Body of pancreas (tissue), 4 donors: ENCODE measurements at regions not wholly inside any gene's neighbourhood (a gene's known extent, or its start where the extent isn't known, plus 50 kb on each side); places are given as distances from the start of the nearest gene placed in this dataset.

Experiments used
- ATAC-seq: fragments of 150-250 bp; one replicate; pipeline ENCODE4 v1.9.1; 2016
- DNase-seq, 4 donors: peaks; one replicate each; pipeline ENCODE4 v3.0.0-alpha.2; 2019
- H3K27ac ChIP-seq, 4 donors: fragments of 200-600 bp; sonication (generic); 1 replicate in 3 of 4; 2 replicates in 1 of 4; pipeline versions ENCODE4 v1.5.1 to v1.6.1; 2016 to 2019; ENCODE audit warnings: mild to moderate bottlenecking in 1 of 4, mixed read lengths in 1 of 4, moderate library complexity in 1 of 4
- H3K27me3 ChIP-seq, 2 donors: fragments of 200-600 bp; sonication (generic); one replicate each; pipeline ENCODE4 v1.6.0; 2016; ENCODE audit warnings: mild to moderate bottlenecking in 1 of 2
- H3K36me3 ChIP-seq, 2 donors: fragments of 200-600 bp; sonication (generic); replicated peaks in 1 of 2; 2 replicates each; pipeline ENCODE4 v1.5.1; 2016; ENCODE audit warnings: low read depth in 2 of 2; ENCODE audit not compliant: insufficient read depth in 1 of 2
- H3K4me1 ChIP-seq: fragments of 200-600 bp; sonication (generic); one replicate; pipeline ENCODE4 v1.6.0; 2016
- H3K4me3 ChIP-seq, 2 donors: fragments of 200-600 bp; sonication (generic); 1 replicate in 1 of 2; 2 replicates in 1 of 2; pipeline ENCODE4 v1.5.1; 2016 to 2019
- H3K9me3 ChIP-seq, 3 donors: fragments of 200-600 bp; sonication (generic); 1 replicate in 2 of 3; 2 replicates in 1 of 3; pipeline ENCODE4 v1.5.1; 2016
- CTCF ChIP-seq, 7 experiments: fragments of 450-650 bp in 4 of 7; fragments of 200-600 bp in 3 of 7; sonication (generic) in 3 of 7; IDR thresholded peaks; one replicate each; pipeline ENCODE4 v1.5.1; 2016 to 2019; ENCODE audit warnings: antibody characterized with exemption in 7 of 7
- POLR2A ChIP-seq, 3 donors: fragments of 450-650 bp; IDR thresholded peaks; one replicate each; pipeline ENCODE4 v1.6.1; 2016; ENCODE audit warnings: antibody characterized with exemption in 3 of 3, mild to moderate bottlenecking in 2 of 3
- WGBS, 2 donors: methylation state at CpG; one replicate each; pipeline ENCODE4 v1.1.5; 2017; 5-methylcytosine and 5-hydroxymethylcytosine counted together
- intact Hi-C: fragments of 100-400 bp; cut with DNase I; formaldehyde crosslinking; loops from one replicate; pipeline ENCODE4 v1.15.1; 2023

- intact Hi-C loops: no loop called here
- ATAC-seq (no peak), DNase-seq (no peak)
- Histone ChIP-seq H3K27me3 (no peaks in the 10 kb centered on the region), H3K36me3 (no peaks in the 10 kb centered on the region), H3K9me3 (no peaks in the 10 kb centered on the region), H3K27ac (no peak overlapping the region), H3K4me3 (no peak overlapping the region), H3K4me1 (no peaks in the 10 kb centered on the region)
- TF ChIP-seq POLR2A (IDR thresholded peaks at IDR 0.05): no peak
- TF ChIP-seq CTCF (IDR thresholded peaks at IDR 0.05): no peak
- WGBS, 2 donors: 53 to 61% methylated on average over 6 of the region's 6 CpGs
These were observed 1026.6 kb upstream of the TMEM132C start for GRCh38 chr12:127240249-127240929.

- no peak for TF ChIP-seq CTCF (IDR thresholded peaks at IDR 0.05)
- no peak for TF ChIP-seq POLR2A (IDR thresholded peaks at IDR 0.05)
- Histone ChIP-seq H3K27me3 (no peaks in the 10 kb centered on the region), H3K36me3 (no peaks in the 10 kb centered on the region), H3K27ac (peak overlapping the region in 1 of 4 donors; percentile 9), H3K4me1 (no peaks in the 10 kb centered on the region), H3K9me3 (no peaks in the 10 kb centered on the region), H3K4me3 (no peak overlapping the region)
- 45 to 46% methylated on average over 8 of the region's 8 CpGs for WGBS, 2 donors
- DNase-seq: peak in 1 of 4 donors; percentile 23
- intact Hi-C loops: no loop called here
- ATAC-seq: no peak
These were observed 1025.7 kb upstream of the TMEM132C start for GRCh38 chr12:127241072-127241817.

- TF ChIP-seq CTCF (IDR thresholded peaks at IDR 0.05) (no peak), POLR2A (IDR thresholded peaks at IDR 0.05) (no peak)
- H3K27me3 ChIP-seq: no peaks in the 10 kb centered on the region
- H3K36me3 ChIP-seq: no peaks in the 10 kb centered on the region
- H3K4me1 ChIP-seq: no peaks in the 10 kb centered on the region
- ATAC-seq: no peak
- intact Hi-C loops: no loop called here
- no peak overlapping the region for H3K27ac ChIP-seq
- no peaks in the 10 kb centered on the region for H3K9me3 ChIP-seq
- DNase-seq: no peak
- WGBS, 2 donors: 22 to 26% methylated on average over 1 of the region's 1 CpG
- H3K4me3 ChIP-seq: no peak overlapping the region
These were observed 1022.0 kb upstream of the TMEM132C start for GRCh38 chr12:127245009-127245408.

- intact Hi-C loops: no loop called here
- Histone ChIP-seq H3K36me3 (no peaks in the 10 kb centered on the region), H3K4me3 (no peak overlapping the region), H3K9me3 (no peaks in the 10 kb centered on the region), H3K4me1 (no peaks in the 10 kb centered on the region), H3K27me3 (no peaks in the 10 kb centered on the region), H3K27ac (no peak overlapping the region)
- no peak for ATAC-seq
- no peak for DNase-seq
- TF ChIP-seq CTCF (IDR thresholded peaks at IDR 0.05): no peak
- no peak for TF ChIP-seq POLR2A (IDR thresholded peaks at IDR 0.05)
- 62 to 64% methylated on average over 2 of the region's 2 CpGs for WGBS, 2 donors
These were observed 1021.5 kb upstream of the TMEM132C start for GRCh38 chr12:127245437-127245836.
